HepG2 (cell line): ENCODE measurements at regions not wholly inside any gene's neighbourhood (a gene's known extent, or its start where the extent isn't known, plus 50 kb on each side); places are given as distances from the start of the nearest gene placed in this dataset.

Experiments
- ATF1 ChIP-seq: IDR thresholded peaks from 2 replicates; pipeline ENCODE4 v1.6.1; 2016; ENCODE audit warnings: mild to moderate bottlenecking, control low read depth
- ATF2 ChIP-seq: sonication (generic); formaldehyde crosslinking; IDR thresholded peaks from 2 replicates; pipeline ENCODE4 v1.4.0; 2020; ENCODE audit warnings: missing genetic modification reagents
- GTF3A ChIP-seq: sonication (generic); formaldehyde crosslinking; conservative IDR thresholded peaks from 2 replicates; pipeline ENCODE4 v1.4.0; 2020; ENCODE audit warnings: mild to moderate bottlenecking, missing genetic modification reagents
- HNF4A ChIP-seq: sonication (generic); formaldehyde crosslinking; IDR thresholded peaks from 2 replicates; pipeline ENCODE4 v1.4.0; 2020; ENCODE audit warnings: missing genetic modification reagents
- JARID2 ChIP-seq: sonication (generic); formaldehyde crosslinking; IDR thresholded peaks from 2 replicates; pipeline ENCODE4 v1.8.1; 2023; ENCODE audit warnings: missing genetic modification reagents, inconsistent platforms; ENCODE audit not compliant: insufficient replicate concordance
- MYPOP ChIP-seq: sonication (generic); formaldehyde crosslinking; IDR thresholded peaks from 2 replicates; pipeline ENCODE4 v1.8.1; 2023; ENCODE audit warnings: mild to moderate bottlenecking, moderate library complexity, missing genetic modification reagents
- NR2F1 ChIP-seq, 2 experiments: fragments of 450-650 bp in 1 of 2; formaldehyde crosslinking in 1 of 2; IDR thresholded peaks; 2 replicates each; pipeline versions ENCODE4 v1.5.0 to v1.6.1; 2016 to 2020; ENCODE audit warnings: mild to moderate bottlenecking in 1 of 2, missing compliant biosample characterization in 1 of 2, missing genetic modification reagents in 1 of 2, moderate library complexity in 1 of 2
- RORA ChIP-seq: sonication (generic); formaldehyde crosslinking; IDR thresholded peaks from 2 replicates; pipeline ENCODE4 v1.5.0; 2020; ENCODE audit warnings: mild to moderate bottlenecking, missing genetic modification reagents, moderate library complexity
- SETDB1 ChIP-seq: sonication (generic); formaldehyde crosslinking; IDR thresholded peaks from 2 replicates; pipeline ENCODE4 v1.5.1; 2020; ENCODE audit warnings: missing genetic modification reagents, mild to moderate bottlenecking, borderline replicate concordance
- SNAPC2 ChIP-seq: sonication (generic); formaldehyde crosslinking; IDR thresholded peaks from 2 replicates; pipeline ENCODE4 v1.8.1; 2022; ENCODE audit warnings: mild to moderate bottlenecking, missing genetic modification reagents
- SP140L ChIP-seq: sonication (generic); formaldehyde crosslinking; IDR thresholded peaks from 2 replicates; pipeline ENCODE4 v1.4.0; 2020; ENCODE audit warnings: missing genetic modification reagents, borderline replicate concordance
- SRSF9 ChIP-seq: fragments of 200-400 bp; formaldehyde crosslinking; IDR thresholded peaks from 2 replicates; pipeline ENCODE4 v1.6.1; 2018; ENCODE audit warnings: borderline replicate concordance, mild to moderate bottlenecking, low read depth, low read length; ENCODE audit not compliant: insufficient read depth, poor library complexity, severe bottlenecking
- ZBTB37 ChIP-seq: sonication (generic); formaldehyde crosslinking; IDR thresholded peaks from 2 replicates; pipeline ENCODE4 v1.4.0; 2020; ENCODE audit warnings: mild to moderate bottlenecking, missing genetic modification reagents
- ZBTB49 ChIP-seq: sonication (generic); formaldehyde crosslinking; IDR thresholded peaks from 2 replicates; pipeline ENCODE4 v1.4.0; 2020; ENCODE audit warnings: missing genetic modification reagents, borderline replicate concordance
- ZNF10 ChIP-seq: sonication (generic); formaldehyde crosslinking; IDR thresholded peaks from 2 replicates; pipeline ENCODE4 v1.4.0; 2020; ENCODE audit warnings: mild to moderate bottlenecking, low read depth, missing genetic modification reagents, borderline replicate concordance
- ZNF12 ChIP-seq: sonication (generic); formaldehyde crosslinking; IDR thresholded peaks from 2 replicates; pipeline ENCODE4 v1.5.0; 2020; ENCODE audit warnings: missing genetic modification reagents
- ZNF143 ChIP-seq: sonication (generic); formaldehyde crosslinking; IDR thresholded peaks from 2 replicates; pipeline ENCODE4 v1.4.0; 2020; ENCODE audit warnings: missing genetic modification reagents
- ZNF24 ChIP-seq: fragments of 450-650 bp; IDR thresholded peaks from 2 replicates; pipeline ENCODE4 v1.6.1; 2017; ENCODE audit warnings: antibody characterized with exemption, mild to moderate bottlenecking
- ZNF296 ChIP-seq: sonication (generic); formaldehyde crosslinking; conservative IDR thresholded peaks from 2 replicates; pipeline ENCODE4 v1.5.0; 2020; ENCODE audit warnings: mild to moderate bottlenecking, missing genetic modification reagents
- ZNF367 ChIP-seq: sonication (generic); formaldehyde crosslinking; IDR thresholded peaks from 2 replicates; pipeline ENCODE4 v1.4.0; 2020; ENCODE audit warnings: missing genetic modification reagents, borderline replicate concordance
- ZNF552 ChIP-seq: sonication (generic); formaldehyde crosslinking; IDR thresholded peaks from 2 replicates; pipeline ENCODE4 v1.9.0; 2022; ENCODE audit warnings: missing genetic modification reagents, mild to moderate bottlenecking, borderline replicate concordance
- ZNF605 ChIP-seq: sonication (generic); formaldehyde crosslinking; IDR thresholded peaks from 2 replicates; pipeline ENCODE4 v1.8.0; 2022; ENCODE audit warnings: mild to moderate bottlenecking, missing genetic modification reagents
- ZNF615 ChIP-seq: sonication (generic); formaldehyde crosslinking; IDR thresholded peaks from 2 replicates; pipeline ENCODE4 v1.5.0; 2020; ENCODE audit warnings: mild to moderate bottlenecking, missing genetic modification reagents, borderline replicate concordance
- ZNF772 ChIP-seq: sonication (generic); formaldehyde crosslinking; IDR thresholded peaks from 2 replicates; pipeline ENCODE4 v1.5.0; 2020; ENCODE audit warnings: mild to moderate bottlenecking, missing genetic modification reagents
- ZNF878 ChIP-seq: sonication (generic); formaldehyde crosslinking; IDR thresholded peaks from 2 replicates; pipeline ENCODE4 v1.8.1; 2023; ENCODE audit warnings: mild to moderate bottlenecking, missing genetic modification reagents, moderate library complexity

GRCh38 chr6:137724018-137724403, 143.0 kb upstream of the TNFAIP3 start (continued):
- TF ChIP-seq ZBTB37 (CRISPR knock-in tag), result peak; percentile 69
- TF ChIP-seq ZNF10 (CRISPR knock-in tag), result no peak
- no peak for TF ChIP-seq RORA (CRISPR knock-in tag)
- peak; percentile 67; the same call in 1 of the 2 replicates for TF ChIP-seq MYPOP (CRISPR knock-in tag)
- no peak for TF ChIP-seq ATF2 (CRISPR knock-in tag)
- TF ChIP-seq SRSF9, result no peak
- TF ChIP-seq SP140L, result no peak
- peak; percentile 93 for TF ChIP-seq ZNF878 (CRISPR knock-in tag)
- no peak for TF ChIP-seq ZNF24
- TF ChIP-seq HNF4A, result peak; percentile 61; the same call in 1 of the 2 replicates
- peak; percentile 61; the same call in 1 of the 2 replicates for TF ChIP-seq ZNF12 (CRISPR knock-in tag)
- no peak for TF ChIP-seq ZNF143 (CRISPR knock-in tag)
- peak; percentile 70; the same call in 1 of the 2 replicates for TF ChIP-seq ZNF605 (CRISPR knock-in tag)
- peak; percentile 12 to 52; a peak in 1 of 4 replicates for TF ChIP-seq NR2F1 (CRISPR knock-in tag; IDR thresholded peaks at IDR 0.05)
- 0 out of 2 replicates have a peak, but pooled peaks have one; percentile 42 for TF ChIP-seq ZNF367 (CRISPR knock-in tag)
- TF ChIP-seq ZNF772, result no peak; the same call in 1 of the 2 replicates
- TF ChIP-seq SETDB1 (CRISPR knock-in tag), result no peak
- no peak for TF ChIP-seq ZNF296
- no peak for TF ChIP-seq ZNF552 (CRISPR knock-in tag)
- no peak for TF ChIP-seq ZBTB49 (CRISPR knock-in tag)
- TF ChIP-seq JARID2 (CRISPR knock-in tag), result peak; percentile 66
- no peak for TF ChIP-seq SNAPC2 (CRISPR knock-in tag)
- no peak for TF ChIP-seq ZNF615
- TF ChIP-seq GTF3A (CRISPR knock-in tag), result no peak
- no peak for TF ChIP-seq ATF1 (CRISPR knock-in tag)
